AG09309 (cell line): ENCODE measurements at regions not wholly inside any gene's neighbourhood (a gene's known extent, or its start where the extent isn't known, plus 50 kb on each side); places are given as distances from the start of the nearest gene placed in this dataset.

Source experiments
- DNase-seq: peaks from one replicate; pipeline ENCODE4 v3.0.0-alpha.2; 2010; ENCODE audit warnings: low read depth
- H3K4me3 ChIP-seq: 2 replicates; pipeline ENCODE4 v1.5.1; 2011; ENCODE audit warnings: mild to moderate bottlenecking, low read depth, low read length, moderate library complexity; ENCODE audit not compliant: control insufficient read depth
- CTCF ChIP-seq: IDR thresholded peaks from 2 replicates; pipeline ENCODE4 v1.5.1; 2011; ENCODE audit warnings: mild to moderate bottlenecking, low read depth, low read length, inconsistent platforms; ENCODE audit not compliant: insufficient read depth, control insufficient read depth; ENCODE audit errors: missing control alignments

GRCh38 chr2:220665108-220665471 is 907.0 kb downstream of the EPHA4 start:
- TF ChIP-seq CTCF: no peak
- no peak for DNase-seq
- no peak overlapping the region for H3K4me3 ChIP-seq

GRCh38 chr2:220669324-220669723 is 902.8 kb downstream of the EPHA4 start:
- DNase-seq: no peak
- TF ChIP-seq CTCF: no peak
- H3K4me3 ChIP-seq: no peak overlapping the region

GRCh38 chr2:220670511-220670910 is 901.6 kb downstream of the EPHA4 start:
- no peak for TF ChIP-seq CTCF
- no peak for DNase-seq
- no peak overlapping the region for H3K4me3 ChIP-seq

- DNase-seq: no peak
- no peak for TF ChIP-seq CTCF
- H3K4me3 ChIP-seq: no peak overlapping the region
Observed at GRCh38 chr2:220673151-220673874, 898.8 kb downstream of the EPHA4 start.

- no peak for DNase-seq
- no peak for TF ChIP-seq CTCF
Observed at GRCh38 chr2:220674033-220674432, 898.1 kb downstream of the EPHA4 start.

GRCh38 chr2:220676695-220677094 is 895.4 kb downstream of the EPHA4 start:
- DNase-seq: no peak
- no peak for TF ChIP-seq CTCF
- no peak overlapping the region for H3K4me3 ChIP-seq

More at GRCh38 chr2:220674033-220674432, 898.1 kb downstream of the EPHA4 start:
- H3K4me3 ChIP-seq: no peak overlapping the region
